ENCODE measurements at regions not wholly inside any gene's neighbourhood (a gene's known extent, or its start where the extent isn't known, plus 50 kb on each side); places are given as distances from the start of the nearest gene placed in this dataset.

GRCh38 chr18:40930211-40930882 lies 1024.7 kb upstream of the PIK3C3 start:
- no peak overlapping the region for H3K27ac ChIP-seq
- no peak overlapping the region for H3K4me2 ChIP-seq
- no peak overlapping the region for H3K4me3 ChIP-seq (IDR thresholded peaks at IDR 0.05; ENCODE audit: insufficient read depth, low read depth, low read length)
- no peak overlapping the region for H3K9ac ChIP-seq
- no peaks in the 10 kb centered on the region for H3K27me3 ChIP-seq (ENCODE audit: insufficient read depth, low read depth)
- TF ChIP-seq CTCF (conservative IDR thresholded peaks at IDR 0.05; ENCODE audit: low read depth, low read length), result no peak
- H3K4me1 ChIP-seq (ENCODE audit: low read depth, poor library complexity, severe bottlenecking), result no peaks in the 10 kb centered on the region
- H4K20me1 ChIP-seq (ENCODE audit: insufficient read depth), result no peaks in the 10 kb centered on the region
- H2AFZ ChIP-seq (ENCODE audit: low read depth), result no peak overlapping the region
- no peaks in the 10 kb centered on the region for H3K79me2 ChIP-seq (ENCODE audit: insufficient read depth, low read depth)
- no peaks in the 10 kb centered on the region for H3K36me3 ChIP-seq (ENCODE audit: insufficient read depth)

GRCh38 chr18:40929399-40929798 lies 1025.6 kb upstream of the PIK3C3 start:
- Histone ChIP-seq H3K27me3 (ENCODE audit: insufficient read depth, low read depth) (no peaks in the 10 kb centered on the region), H3K36me3 (ENCODE audit: insufficient read depth) (no peaks in the 10 kb centered on the region), H3K4me3 (IDR thresholded peaks at IDR 0.05; ENCODE audit: insufficient read depth, low read depth, low read length) (no peak overlapping the region), H3K27ac (no peak overlapping the region), H3K4me1 (ENCODE audit: low read depth, poor library complexity, severe bottlenecking) (no peaks in the 10 kb centered on the region), H3K9ac (no peak overlapping the region), H4K20me1 (ENCODE audit: insufficient read depth) (no peaks in the 10 kb centered on the region), H2AFZ (ENCODE audit: low read depth) (no peak overlapping the region), H3K4me2 (no peak overlapping the region), H3K79me2 (ENCODE audit: insufficient read depth, low read depth) (no peaks in the 10 kb centered on the region)
- no peak for TF ChIP-seq CTCF (conservative IDR thresholded peaks at IDR 0.05; ENCODE audit: low read depth, low read length)

DNA sequence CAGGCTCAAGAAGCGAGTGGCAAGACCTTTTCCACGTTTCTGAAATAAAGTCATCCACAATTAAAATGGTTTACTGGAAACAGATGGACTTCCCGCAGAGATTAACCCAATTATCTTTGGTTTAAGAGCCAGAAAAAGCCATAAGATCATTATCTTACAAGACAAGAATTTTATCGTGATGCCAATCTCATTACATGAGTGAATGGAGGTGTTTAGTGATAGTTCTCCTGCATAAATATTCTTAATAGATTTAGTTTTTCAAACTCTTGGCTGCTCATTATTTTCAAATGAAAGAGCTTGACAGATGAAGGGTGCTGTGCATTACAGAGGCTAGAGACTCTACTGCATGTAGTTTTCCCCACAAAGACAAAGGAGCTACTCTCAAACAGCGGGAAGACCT lies 1028.4 kb upstream of the PIK3C3 start:
- H3K79me2 ChIP-seq (ENCODE audit: insufficient read depth, low read depth), result no peaks in the 10 kb centered on the region
- no peaks in the 10 kb centered on the region for H3K27me3 ChIP-seq (ENCODE audit: insufficient read depth, low read depth)
- H3K4me2 ChIP-seq, result no peak overlapping the region
- H3K36me3 ChIP-seq (ENCODE audit: insufficient read depth), result no peaks in the 10 kb centered on the region
- H3K4me1 ChIP-seq (ENCODE audit: low read depth, poor library complexity, severe bottlenecking), result no peaks in the 10 kb centered on the region
- TF ChIP-seq CTCF (conservative IDR thresholded peaks at IDR 0.05; ENCODE audit: low read depth, low read length), result no peak
- H3K9ac ChIP-seq, result no peak overlapping the region
- H3K4me3 ChIP-seq (IDR thresholded peaks at IDR 0.05; ENCODE audit: insufficient read depth, low read depth, low read length), result no peak overlapping the region
- H4K20me1 ChIP-seq (ENCODE audit: insufficient read depth), result no peaks in the 10 kb centered on the region
- no peak overlapping the region for H3K27ac ChIP-seq
- no peak overlapping the region for H2AFZ ChIP-seq (ENCODE audit: low read depth)

- H3K27me3 ChIP-seq (ENCODE audit: insufficient read depth, low read depth), result no peaks in the 10 kb centered on the region
- no peak overlapping the region for H3K4me2 ChIP-seq
- H4K20me1 ChIP-seq (ENCODE audit: insufficient read depth), result no peaks in the 10 kb centered on the region
- H3K79me2 ChIP-seq (ENCODE audit: insufficient read depth, low read depth), result no peaks in the 10 kb centered on the region
- H3K27ac ChIP-seq, result no peak overlapping the region
- no peak overlapping the region for H3K4me3 ChIP-seq (IDR thresholded peaks at IDR 0.05; ENCODE audit: insufficient read depth, low read depth, low read length)
- TF ChIP-seq CTCF (conservative IDR thresholded peaks at IDR 0.05; ENCODE audit: low read depth, low read length), result no peak
- H3K36me3 ChIP-seq (ENCODE audit: insufficient read depth), result no peaks in the 10 kb centered on the region
- no peaks in the 10 kb centered on the region for H3K4me1 ChIP-seq (ENCODE audit: low read depth, poor library complexity, severe bottlenecking)
- no peak overlapping the region for H2AFZ ChIP-seq (ENCODE audit: low read depth)
- H3K9ac ChIP-seq, result no peak overlapping the region
Observed at GRCh38 chr18:40925071-40925541, 1029.9 kb upstream of the PIK3C3 start.
